IMR-90 (cell line): ENCODE measurements at regions not wholly inside any gene's neighbourhood (a gene's known extent, or its start where the extent isn't known, plus 50 kb on each side); places are given as distances from the start of the nearest gene placed in this dataset.

ENCODE experiments used
- ATAC-seq: fragments of 200-7000 bp; cut with Tn5 transposase; 2 replicates; pipeline ENCODE4 v1.9.1; 2020; ENCODE audit warnings: low read depth, mild to moderate bottlenecking, moderate library complexity
- BruUV-seq: library from RNA; stranded (reverse); fragments of 400-500 nt; replicated peaks from 2 replicates; lab custom pipeline; 2021; lab: Mats Ljungman, UMichigan
- CTCF ChIA-PET: fragments of 300-600 bp; formaldehyde crosslinking; extraction: SDS; loops from one replicate; lab custom pipeline; 2021; ENCODE audit warnings: antibody characterized with exemption; lab: Yijun Ruan, JAX
- POLR2A ChIA-PET: fragments of 300-600 bp; sonication (Branson Sonifier 250); formaldehyde crosslinking; loops from one replicate; lab custom pipeline; 2022; ENCODE audit warnings: antibody characterized with exemption; ENCODE audit not compliant: unreplicated experiment; lab: Charles Lee
- DNase-seq: peaks from one replicate; pipeline ENCODE4 v3.0.0; 2013
- H2AFZ ChIP-seq: replicated peaks from 2 replicates; pipeline ENCODE3; 2013; ENCODE audit warnings: low read length, mild to moderate bottlenecking; ENCODE audit not compliant: poor library complexity
- H2AK5ac ChIP-seq: 2 replicates; pipeline ENCODE4 v1.6.1; 2013; ENCODE audit warnings: low read depth, low read length, inconsistent platforms
- H2AK9ac ChIP-seq: replicated peaks from 2 replicates; pipeline ENCODE3; 2013; ENCODE audit warnings: mild to moderate bottlenecking, low read depth, low read length, moderate library complexity; ENCODE audit not compliant: poor library complexity
- H2BK120ac ChIP-seq: 2 replicates; pipeline ENCODE4 v1.6.1; 2013; ENCODE audit warnings: low read depth, low read length, inconsistent platforms
- H2BK15ac ChIP-seq: 3 replicates; pipeline ENCODE4 v1.6.1; 2013; ENCODE audit warnings: low read depth, low read length, inconsistent platforms
- H2BK20ac ChIP-seq: 2 replicates; pipeline ENCODE4 v1.6.1; 2013; ENCODE audit warnings: low read depth, mild to moderate bottlenecking, inconsistent platforms, low read length, moderate library complexity
- H2BK5ac ChIP-seq: 2 replicates; pipeline ENCODE4 v1.6.1; 2013; ENCODE audit warnings: mild to moderate bottlenecking, low read depth, low read length, inconsistent platforms; ENCODE audit not compliant: poor library complexity, severe bottlenecking
- H3K14ac ChIP-seq: replicated peaks from 2 replicates; pipeline ENCODE4 v1.6.1; 2013; ENCODE audit warnings: low read depth, low read length, inconsistent platforms
- H3K18ac ChIP-seq: 2 replicates; pipeline ENCODE4 v1.6.1; 2013; ENCODE audit warnings: low read depth, low read length, control low read depth
- H3K23ac ChIP-seq: 2 replicates; pipeline ENCODE4 v1.6.1; 2013; ENCODE audit warnings: low read depth, low read length, inconsistent platforms
- H3K27ac ChIP-seq: 2 replicates; pipeline ENCODE4 v1.5.1; 2013; ENCODE audit warnings: mild to moderate bottlenecking, control low read depth, low read length; ENCODE audit not compliant: insufficient read depth
- H3K27me3 ChIP-seq: 2 replicates; pipeline ENCODE4 v1.6.1; 2013; ENCODE audit warnings: low read length; ENCODE audit not compliant: control insufficient read depth, insufficient read depth
- H3K36me3 ChIP-seq: 2 replicates; pipeline ENCODE4 v1.6.1; 2013; ENCODE audit warnings: low read length, mixed read lengths; ENCODE audit not compliant: control insufficient read depth, insufficient read depth
- H3K4ac ChIP-seq: 2 replicates; pipeline ENCODE4 v1.6.1; 2013; ENCODE audit warnings: low read depth, low read length, inconsistent platforms
- H3K4me1 ChIP-seq: 2 replicates; pipeline ENCODE4 v1.6.1; 2013; ENCODE audit warnings: low read length, mixed read lengths; ENCODE audit not compliant: control insufficient read depth, insufficient read depth
- H3K4me2 ChIP-seq: 2 replicates; pipeline ENCODE4 v1.6.1; 2013; ENCODE audit warnings: low read depth, mild to moderate bottlenecking, control low read depth, low read length, moderate library complexity
- H3K4me3 ChIP-seq: 2 replicates; pipeline ENCODE4 v1.5.1; 2013; ENCODE audit warnings: low read depth, mild to moderate bottlenecking, control low read depth, low read length, moderate library complexity; ENCODE audit not compliant: insufficient read depth
- H3K56ac ChIP-seq: 2 replicates; pipeline ENCODE4 v1.6.1; 2013; ENCODE audit warnings: low read length, inconsistent platforms; ENCODE audit not compliant: insufficient read depth; ENCODE audit errors: extremely low read depth
- H3K79me1 ChIP-seq, 2 experiments: 2 replicates each; pipeline ENCODE4 v1.6.1; 2013; ENCODE audit warnings: low read length in 2 of 2, inconsistent platforms in 1 of 2, low read depth in 1 of 2
- H3K9ac ChIP-seq: 2 replicates; pipeline ENCODE4 v1.6.1; 2013; ENCODE audit warnings: low read depth, low read length, control low read depth
- H3K9me1 ChIP-seq: 2 replicates; pipeline ENCODE4 v1.6.1; 2013; ENCODE audit warnings: low read length, inconsistent platforms; ENCODE audit not compliant: insufficient read depth
- H3K9me3 ChIP-seq: 2 replicates; pipeline ENCODE4 v1.6.1; 2013; ENCODE audit warnings: low read length; ENCODE audit not compliant: control insufficient read depth, insufficient read depth
- H4K20me1 ChIP-seq: 2 replicates; pipeline ENCODE4 v1.6.1; 2013; ENCODE audit warnings: low read length, inconsistent platforms; ENCODE audit not compliant: insufficient read depth
- H4K5ac ChIP-seq: 2 replicates; pipeline ENCODE4 v1.6.1; 2013; ENCODE audit warnings: mild to moderate bottlenecking, low read depth, low read length, control low read depth
- H4K8ac ChIP-seq, 2 experiments: 2 replicates each; pipeline ENCODE4 v1.6.1; 2013; ENCODE audit warnings: low read depth in 2 of 2, low read length in 2 of 2, control low read depth in 1 of 2, inconsistent platforms in 1 of 2
- H4K91ac ChIP-seq: 2 replicates; pipeline ENCODE4 v1.6.1; 2013; ENCODE audit warnings: low read depth, low read length, inconsistent platforms; ENCODE audit not compliant: insufficient read depth
- BHLHE40 ChIP-seq: fragments of 150-350 bp; IDR thresholded peaks from 2 replicates; pipeline ENCODE4 v1.6.1; 2016; ENCODE audit warnings: mild to moderate bottlenecking, low read depth, low read length
- CEBPB ChIP-seq: IDR thresholded peaks from 2 replicates; pipeline ENCODE4 v1.6.1; 2012; ENCODE audit warnings: low read depth, low read length, improper control_type of control experiment
- FOS ChIP-seq: fragments of 150-350 bp; IDR thresholded peaks from 2 replicates; pipeline ENCODE4 v1.6.1; 2016; ENCODE audit warnings: low read depth, low read length
- MAFK ChIP-seq: IDR thresholded peaks from 2 replicates; pipeline ENCODE4 v1.6.1; 2012; ENCODE audit warnings: low read depth, low read length, improper control_type of control experiment
- NFE2L2 ChIP-seq: fragments of 150-350 bp; IDR thresholded peaks from 2 replicates; pipeline ENCODE4 v1.6.1; 2016; ENCODE audit warnings: low read depth, mild to moderate bottlenecking, low read length
- POLR2A ChIP-seq: IDR thresholded peaks from 2 replicates; pipeline ENCODE4 v1.6.1; 2012; ENCODE audit warnings: mild to moderate bottlenecking, low read depth, low read length
- RAD21 ChIP-seq: IDR thresholded peaks from 2 replicates; pipeline ENCODE4 v1.6.1; 2012; ENCODE audit warnings: low read length, improper control_type of control experiment
- RCOR1 ChIP-seq: IDR thresholded peaks from 2 replicates; pipeline ENCODE4 v1.6.1; 2012; ENCODE audit warnings: mild to moderate bottlenecking, low read length, improper control_type of control experiment; ENCODE audit not compliant: insufficient replicate concordance
- RFX5 ChIP-seq: IDR thresholded peaks from 2 replicates; pipeline ENCODE4 v1.8.0; 2012; ENCODE audit warnings: low read depth, mild to moderate bottlenecking, low read length, moderate library complexity
- SMC3 ChIP-seq: fragments of 150-350 bp; IDR thresholded peaks from 2 replicates; pipeline ENCODE4 v1.6.1; 2016; ENCODE audit warnings: low read depth, mild to moderate bottlenecking, antibody characterized with exemption, low read length, moderate library complexity
- WGBS, 2 experiments: methylation state at CpG; one replicate each; pipeline versions ENCODE4 v1.1.5 to v1.1.7; 2013; ENCODE audit warnings: missing lambda C conversion rate in 2 of 2; ENCODE audit not compliant: insufficient read length in 1 of 2; ENCODE audit errors: extremely low coverage in 2 of 2; 5-methylcytosine and 5-hydroxymethylcytosine counted together
- dilution Hi-C: fragments of 300-500 bp; cut with HindIII; formaldehyde crosslinking; loops from one replicate; pipeline ENCODE4 v1.14.3; 2018; ENCODE audit warnings: low sequenced_read_pairs; ENCODE audit not compliant: unreplicated experiment
- in situ Hi-C: fragments of 300-500 bp; cut with MboI; formaldehyde crosslinking; loops from 3 replicates; pipeline ENCODE4 v1.14.3; 2019; ENCODE audit warnings: low sequenced_read_pairs, inconsistent platforms, mixed read lengths
- intact Hi-C: fragments of 100-400 bp; cut with micrococcal nuclease; formaldehyde crosslinking; loops from 2 replicates; pipeline ENCODE4 v1.10.0; 2022
- TF ChIP-seq, protein P1 (sequence below): conservative IDR thresholded peaks from 2 replicates; pipeline ENCODE4 v1.5.1; 2012; ENCODE audit warnings: mild to moderate bottlenecking, low read depth, low read length, improper control_type of control experiment

DNA sequence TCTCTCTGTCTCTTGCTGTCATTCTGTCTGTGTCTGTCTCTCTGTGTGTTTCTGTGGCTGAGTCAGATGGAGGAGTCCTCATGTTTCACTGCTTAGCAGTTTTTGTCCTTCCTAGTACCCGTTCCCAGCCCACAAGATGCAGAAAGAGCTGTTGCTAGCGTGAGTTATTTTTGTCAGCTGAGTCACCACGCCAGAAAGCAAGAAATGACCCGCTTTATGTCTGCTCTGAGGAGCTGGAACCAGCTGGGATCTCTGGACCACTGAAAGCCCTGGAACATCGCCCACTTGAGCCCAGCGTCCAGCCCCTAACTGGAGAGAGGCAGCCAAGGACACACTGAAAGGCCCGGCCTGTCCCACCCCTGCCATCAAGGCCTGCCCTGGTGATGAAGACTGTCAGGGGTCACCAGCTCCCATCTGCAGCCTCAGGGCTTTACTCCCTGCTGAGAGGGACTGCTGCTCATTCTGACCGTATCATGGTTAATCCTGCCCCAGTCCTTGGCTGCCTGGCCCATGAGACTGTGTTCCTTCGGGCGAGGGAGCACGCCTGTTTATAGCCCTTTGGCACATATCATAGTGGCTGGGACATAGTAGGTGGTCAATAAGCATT, 101.7 kb upstream of the TPM1 start:
- peak overlapping the region; percentile 89 for H2AK5ac ChIP-seq
- BruUV-seq = no TSS peak
- in situ Hi-C loops (no loop called here), dilution Hi-C loops (no loop called here), intact Hi-C loops (no loop called here)
- peak overlapping the region; percentile 45 for H3K4me2 ChIP-seq
- H2AK9ac ChIP-seq = peak overlapping the region; percentile 80
- ATAC-seq (peak; percentile 92), DNase-seq (peak; percentile 98)
- no peaks in the 10 kb centered on the region for H3K9me3 ChIP-seq
- H3K4me3 ChIP-seq = no peak overlapping the region
- TF ChIP-seq POLR2A (no peak; the same call in 1 of the 2 replicates), NFE2L2 (0 out of 2 replicates have a peak, but pooled peaks have one; percentile 16), RAD21 (peak; percentile 21; the same call in 1 of the 2 replicates), FOS (peak; percentile 88), SMC3 (0 out of 2 replicates have a peak, but pooled peaks have one; percentile 6), RCOR1 (no peak), BHLHE40 (peak; percentile 21; the same call in 1 of the 2 replicates), RFX5 (no peak), MAFK (peak; percentile 74), CEBPB (peak; percentile 58; the same call in 1 of the 2 replicates)
- TF ChIP-seq, protein P1, sequence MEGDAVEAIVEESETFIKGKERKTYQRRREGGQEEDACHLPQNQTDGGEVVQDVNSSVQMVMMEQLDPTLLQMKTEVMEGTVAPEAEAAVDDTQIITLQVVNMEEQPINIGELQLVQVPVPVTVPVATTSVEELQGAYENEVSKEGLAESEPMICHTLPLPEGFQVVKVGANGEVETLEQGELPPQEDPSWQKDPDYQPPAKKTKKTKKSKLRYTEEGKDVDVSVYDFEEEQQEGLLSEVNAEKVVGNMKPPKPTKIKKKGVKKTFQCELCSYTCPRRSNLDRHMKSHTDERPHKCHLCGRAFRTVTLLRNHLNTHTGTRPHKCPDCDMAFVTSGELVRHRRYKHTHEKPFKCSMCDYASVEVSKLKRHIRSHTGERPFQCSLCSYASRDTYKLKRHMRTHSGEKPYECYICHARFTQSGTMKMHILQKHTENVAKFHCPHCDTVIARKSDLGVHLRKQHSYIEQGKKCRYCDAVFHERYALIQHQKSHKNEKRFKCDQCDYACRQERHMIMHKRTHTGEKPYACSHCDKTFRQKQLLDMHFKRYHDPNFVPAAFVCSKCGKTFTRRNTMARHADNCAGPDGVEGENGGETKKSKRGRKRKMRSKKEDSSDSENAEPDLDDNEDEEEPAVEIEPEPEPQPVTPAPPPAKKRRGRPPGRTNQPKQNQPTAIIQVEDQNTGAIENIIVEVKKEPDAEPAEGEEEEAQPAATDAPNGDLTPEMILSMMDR = no peak
- peak overlapping the region; percentile 33 for H3K56ac ChIP-seq
- H4K8ac ChIP-seq = peak overlapping the region; percentile 23 to 85; a peak in 3 of 4 replicates
- H3K9me1 ChIP-seq = peaks cover 20% of the 10 kb centered on the region
- no peaks in the 10 kb centered on the region; the same call in 1 of the 2 replicates for H4K20me1 ChIP-seq
- peaks cover 2 to 13% of the 10 kb centered on the region in 2 experiments; a peak in 2 of 4 replicates for H3K79me1 ChIP-seq
- H3K14ac ChIP-seq = peak overlapping the region; percentile 87
- CTCF ChIA-PET = interaction anchor here (1.0 kb wide), 1 partner anchor 16 kb away, joined by 3 read pairs; no protein-coding TSS in a partner anchor
- H3K36me3 ChIP-seq = no peaks in the 10 kb centered on the region
- 0% methylated on average over 1 of the region's 11 CpGs; no CpG with 5 or more reads in 1 of the 2 experiments for WGBS, 2 experiments
- peak overlapping the region; percentile 51 for H3K18ac ChIP-seq
- H3K27me3 ChIP-seq = no peaks in the 10 kb centered on the region
- peak overlapping the region; percentile 89 for H4K91ac ChIP-seq
- H3K4me1 ChIP-seq = peaks cover 17% of the 10 kb centered on the region
- H2BK20ac ChIP-seq = peak overlapping the region; percentile 93
- H4K5ac ChIP-seq = peak overlapping the region; percentile 9; the same call in 1 of the 2 replicates
- H3K9ac ChIP-seq = peak overlapping the region; percentile 1; the same call in 1 of the 2 replicates
- H2AFZ ChIP-seq = peak overlapping the region; percentile 84
- peak overlapping the region; percentile 83 for H3K23ac ChIP-seq
- peak overlapping the region; percentile 93 for H2BK120ac ChIP-seq
- H3K4ac ChIP-seq = peak overlapping the region; percentile 87
- peak overlapping the region; percentile 70 for H2BK5ac ChIP-seq
- peak overlapping the region; percentile 81; the same call in 2 of the 3 replicates for H2BK15ac ChIP-seq
- POLR2A ChIA-PET = interaction anchor here (0.8 to 1.0 kb wide), 3 partner anchors 98 to 111 kb away, joined by 3 to 9 read pairs (median 3); no protein-coding TSS in a partner anchor
- H3K27ac ChIP-seq = peak overlapping the region; percentile 61
